ENCODE measurements at regions not wholly inside any gene's neighbourhood (a gene's known extent, or its start where the extent isn't known, plus 50 kb on each side); places are given as distances from the start of the nearest gene placed in this dataset.

- Histone ChIP-seq H3K27me3 (ENCODE audit: insufficient read depth, low read length) (no peaks in the 10 kb centered on the region), H3K79me1 (ENCODE audit: insufficient read depth, low read depth, low read length, poor library complexity, severe bottlenecking) (no peaks in the 10 kb centered on the region), H3K9ac (ENCODE audit: extremely low read depth, insufficient read length, low read length) (no peak overlapping the region), H4K91ac (ENCODE audit: insufficient read length, low read depth, low read length) (no peak overlapping the region), H2AFZ (ENCODE audit: low read length) (no peak overlapping the region), H2BK15ac (ENCODE audit: low read depth, low read length) (no peak overlapping the region), H3K23ac (ENCODE audit: insufficient read length, low read depth, low read length) (no peak overlapping the region), H2BK12ac (ENCODE audit: insufficient read length, low read depth, low read length) (no peak overlapping the region), H3K56ac (ENCODE audit: insufficient read length, low read depth, low read length) (no peak overlapping the region), H2AK5ac (ENCODE audit: insufficient read length, low read length) (no peak overlapping the region), H2BK5ac (ENCODE audit: insufficient read length, low read length) (no peak overlapping the region), H3K79me2 (ENCODE audit: insufficient read depth, low read length) (no peaks in the 10 kb centered on the region), H3K18ac (ENCODE audit: insufficient read length, low read depth, low read length) (no peak overlapping the region), H3K27ac (ENCODE audit: insufficient read length, low read depth, low read length) (no peak overlapping the region), H3K23me2 (ENCODE audit: insufficient read length, low read depth, low read length, poor library complexity, severe bottlenecking) (no peaks in the 10 kb centered on the region), H4K8ac (replicated peaks; ENCODE audit: insufficient read length, low read depth, low read length) (no peak overlapping the region), H2BK120ac (ENCODE audit: low read depth, low read length, poor library complexity, severe bottlenecking) (no peak overlapping the region), H4K5ac (ENCODE audit: insufficient read length, low read depth, low read length) (no peak overlapping the region), H2BK20ac (ENCODE audit: low read depth, low read length, poor library complexity, severe bottlenecking) (no peak overlapping the region), H3K4ac (ENCODE audit: low read depth, low read length) (no peak overlapping the region), H3K4me1 (ENCODE audit: insufficient read depth, low read length) (peaks cover 5% of the 10 kb centered on the region; the same call in 1 of the 2 replicates), H3K9me3 (ENCODE audit: control insufficient read depth, low read depth, low read length) (no peaks in the 10 kb centered on the region), H4K20me1 (ENCODE audit: control insufficient read depth, insufficient read depth, insufficient read length) (no peaks in the 10 kb centered on the region), H3K14ac (ENCODE audit: insufficient read depth, low read length) (no peak overlapping the region), H3T11ph (ENCODE audit: low read length) (no peak overlapping the region), H3K4me2 (ENCODE audit: insufficient read depth, insufficient read length, low read length) (no peak overlapping the region)
- WGBS (ENCODE audit: extremely low coverage, insufficient read length, low lambda C conversion rate), result no CpG with 5 or more reads among the region's 5 CpGs
- H3K4me1 Mint-ChIP-seq, result peaks cover 18 to 22% of the 10 kb centered on the region in 2 experiments
- H3K9me3 Mint-ChIP-seq, result peaks cover 0 to 6% of the 10 kb centered on the region in 2 experiments; a peak in 2 of 5 replicates
- no peak overlapping the region for H3K4me3 Mint-ChIP-seq
- DNase-seq, result no peak
- peaks cover 0 to 13% (median 0%) of the 10 kb centered on the region in 3 experiments; a peak in 3 of 7 replicates for H3K36me3 Mint-ChIP-seq (ENCODE audit: insufficient read depth in 1 of 3, low read depth in 3 of 3)
- no peaks in the 10 kb centered on the region; the same call in 1 of the 2 replicates for H3K27me3 Mint-ChIP-seq (ENCODE audit: low read depth)
- H3K27ac Mint-ChIP-seq, result no peak overlapping the region
- no peak for TF ChIP-seq CTCF (conservative IDR thresholded peaks at IDR 0.05)
These were observed 71.4 kb upstream of the CPEB4 start for GRCh38 chr5:173816728-173817127.

All from H9 (cell line).